Liver (tissue), 8 donors: ENCODE measurements at regions not wholly inside any gene's neighbourhood (a gene's known extent, or its start where the extent isn't known, plus 50 kb on each side); places are given as distances from the start of the nearest gene placed in this dataset.
A peak's percentile ranks its signal among the peaks of the same experiment; 100 is the strongest.

Experiments used
- DNase-seq: peaks from one replicate; pipeline ENCODE4 v3.0.0-alpha.2; 2017; ENCODE audit warnings: low spot score
- H3K27ac ChIP-seq, 2 donors: one replicate each; pipeline ENCODE4 v1.7.0; 2013; ENCODE audit warnings: inconsistent platforms in 2 of 2, low read length in 2 of 2, control low read depth in 1 of 2, low read depth in 1 of 2, mild to moderate bottlenecking in 1 of 2
- H3K27me3 ChIP-seq, 4 donors: one replicate each; pipeline versions ENCODE4 v1.6.1 to v1.7.0; 2013; ENCODE audit warnings: low read length in 3 of 4, inconsistent platforms in 1 of 4, mild to moderate bottlenecking in 1 of 4, moderate library complexity in 1 of 4; ENCODE audit not compliant: control insufficient read depth in 4 of 4, insufficient read depth in 4 of 4
- H3K36me3 ChIP-seq, 4 donors: one replicate each; pipeline versions ENCODE4 v1.6.1 to v1.7.0; 2013; ENCODE audit warnings: low read length in 3 of 4, mild to moderate bottlenecking in 3 of 4, low read depth in 1 of 4, moderate library complexity in 1 of 4; ENCODE audit not compliant: control insufficient read depth in 4 of 4, insufficient read depth in 3 of 4
- H3K4me1 ChIP-seq, 4 donors: one replicate each; pipeline versions ENCODE4 v1.6.1 to v1.7.0; 2013; ENCODE audit warnings: low read length in 3 of 4, mild to moderate bottlenecking in 3 of 4, moderate library complexity in 1 of 4; ENCODE audit not compliant: control insufficient read depth in 4 of 4, insufficient read depth in 4 of 4
- H3K4me3 ChIP-seq, 3 donors: one replicate each; pipeline versions ENCODE4 v1.6.1 to v1.7.0; 2013; ENCODE audit warnings: low read length in 3 of 3, control low read depth in 1 of 3, low read depth in 1 of 3, mild to moderate bottlenecking in 1 of 3
- H3K9ac ChIP-seq, 2 donors: one replicate each; pipeline ENCODE4 v1.7.0; 2013; ENCODE audit warnings: low read length in 2 of 2, mild to moderate bottlenecking in 2 of 2, moderate library complexity in 2 of 2, control low read depth in 1 of 2, low read depth in 1 of 2
- H3K9me3 ChIP-seq, 4 donors: one replicate each; pipeline versions ENCODE4 v1.6.1 to v1.7.0; 2013; ENCODE audit warnings: low read length in 3 of 4; ENCODE audit not compliant: control insufficient read depth in 4 of 4
- FOXA1 ChIP-seq: IDR thresholded peaks from 2 replicates; pipeline ENCODE4 v1.6.1; 2016; ENCODE audit warnings: antibody characterized with exemption
- FOXA2 ChIP-seq: IDR thresholded peaks from 2 replicates; pipeline ENCODE4 v1.6.1; 2016; ENCODE audit warnings: antibody characterized with exemption
- HNF4A ChIP-seq, 2 donors: conservative IDR thresholded peaks; 2 replicates each; pipeline ENCODE4 v1.6.1; 2016; ENCODE audit warnings: antibody characterized with exemption in 2 of 2, mild to moderate bottlenecking in 2 of 2
- HNF4G ChIP-seq: IDR thresholded peaks from 2 replicates; pipeline ENCODE4 v1.6.1; 2016; ENCODE audit warnings: antibody characterized with exemption
- JUND ChIP-seq, 2 donors: IDR thresholded peaks; 2 replicates each; pipeline ENCODE4 v1.6.1; 2016; ENCODE audit warnings: antibody characterized with exemption in 2 of 2
- NR2F2 ChIP-seq: IDR thresholded peaks from 2 replicates; pipeline ENCODE4 v1.6.1; 2016; ENCODE audit warnings: antibody characterized with exemption
- RAD21 ChIP-seq, 2 donors: IDR thresholded peaks; 2 replicates each; pipeline ENCODE4 v1.6.1; 2016; ENCODE audit warnings: antibody characterized with exemption in 2 of 2, mild to moderate bottlenecking in 2 of 2
- RXRA ChIP-seq, 2 donors: IDR thresholded peaks; 2 replicates each; pipeline ENCODE4 v1.6.1; 2017 to 2018; ENCODE audit warnings: antibody characterized with exemption in 2 of 2, mild to moderate bottlenecking in 1 of 2
- SP1 ChIP-seq: IDR thresholded peaks from 2 replicates; pipeline ENCODE4 v1.6.1; 2018; ENCODE audit warnings: antibody characterized with exemption, mild to moderate bottlenecking
- TAF1 ChIP-seq: conservative IDR thresholded peaks from 2 replicates; pipeline ENCODE4 v1.6.1; 2016; ENCODE audit warnings: antibody characterized with exemption, mild to moderate bottlenecking
- YY1 ChIP-seq: IDR thresholded peaks from 2 replicates; pipeline ENCODE4 v1.6.1; 2016; ENCODE audit warnings: antibody characterized with exemption, mild to moderate bottlenecking
- WGBS: extraction: QIAGEN DNeasy Blood & Tissue Kit; methylation state at CpG from one replicate; pipeline ENCODE4 v1.1.7; 2013; 5-methylcytosine and 5-hydroxymethylcytosine counted together
- TF ChIP-seq, protein P1 (sequence below): fragments of 150-350 bp; IDR thresholded peaks from 2 replicates; pipeline ENCODE4 v1.5.1; 2017; ENCODE audit warnings: improper control_type of control experiment, low read depth, low read length; ENCODE audit not compliant: missing input control
- TF ChIP-seq, protein P2 (sequence below): IDR thresholded peaks from 2 replicates; pipeline ENCODE4 v1.6.1; 2016; ENCODE audit warnings: antibody characterized with exemption
- TF ChIP-seq, protein P3 (sequence below): IDR thresholded peaks from 2 replicates; pipeline ENCODE4 v1.6.1; 2016; ENCODE audit warnings: antibody characterized with exemption
- TF ChIP-seq, protein P4 (sequence below): IDR thresholded peaks from 2 replicates; pipeline ENCODE4 v1.6.1; 2016; ENCODE audit warnings: antibody characterized with exemption, mild to moderate bottlenecking
- donor health status: healthy.
- donor health status: healthy.
- donor health status: healthy.
- donor health status: healthy.
- donor health status: healthy.

DNA sequence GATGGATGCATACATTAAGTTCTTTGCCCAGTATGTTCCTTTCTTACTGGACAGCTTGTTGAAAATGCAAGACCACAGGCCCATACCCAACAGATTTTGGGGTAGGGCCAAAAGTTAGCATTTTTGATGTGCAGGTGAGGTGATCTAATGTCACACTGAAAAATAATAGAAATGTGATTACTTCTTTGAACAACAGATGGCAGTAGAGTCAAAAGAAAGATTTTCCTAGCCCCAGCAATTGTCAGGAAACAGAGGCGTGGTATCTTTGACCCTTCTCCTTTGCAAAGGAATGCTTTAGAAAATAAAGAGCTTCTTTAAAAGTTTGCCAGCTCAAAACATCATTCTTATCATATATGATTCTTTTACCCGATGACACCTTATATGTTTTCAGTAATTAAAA, 343.6 kb upstream of the SYT4 start:
- Histone ChIP-seq H3K9me3 (no peaks in the 10 kb centered on the region), H3K4me3 (no peak overlapping the region), H3K27ac (no peak overlapping the region), H3K27me3 (no peaks in the 10 kb centered on the region), H3K4me1 (no peaks in the 10 kb centered on the region), H3K9ac (no peak overlapping the region), H3K36me3 (no peaks in the 10 kb centered on the region)
- TF ChIP-seq HNF4G: no peak
- TF ChIP-seq, protein P1, sequence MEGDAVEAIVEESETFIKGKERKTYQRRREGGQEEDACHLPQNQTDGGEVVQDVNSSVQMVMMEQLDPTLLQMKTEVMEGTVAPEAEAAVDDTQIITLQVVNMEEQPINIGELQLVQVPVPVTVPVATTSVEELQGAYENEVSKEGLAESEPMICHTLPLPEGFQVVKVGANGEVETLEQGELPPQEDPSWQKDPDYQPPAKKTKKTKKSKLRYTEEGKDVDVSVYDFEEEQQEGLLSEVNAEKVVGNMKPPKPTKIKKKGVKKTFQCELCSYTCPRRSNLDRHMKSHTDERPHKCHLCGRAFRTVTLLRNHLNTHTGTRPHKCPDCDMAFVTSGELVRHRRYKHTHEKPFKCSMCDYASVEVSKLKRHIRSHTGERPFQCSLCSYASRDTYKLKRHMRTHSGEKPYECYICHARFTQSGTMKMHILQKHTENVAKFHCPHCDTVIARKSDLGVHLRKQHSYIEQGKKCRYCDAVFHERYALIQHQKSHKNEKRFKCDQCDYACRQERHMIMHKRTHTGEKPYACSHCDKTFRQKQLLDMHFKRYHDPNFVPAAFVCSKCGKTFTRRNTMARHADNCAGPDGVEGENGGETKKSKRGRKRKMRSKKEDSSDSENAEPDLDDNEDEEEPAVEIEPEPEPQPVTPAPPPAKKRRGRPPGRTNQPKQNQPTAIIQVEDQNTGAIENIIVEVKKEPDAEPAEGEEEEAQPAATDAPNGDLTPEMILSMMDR: peak; percentile 45
- TF ChIP-seq RAD21 (IDR thresholded peaks at IDR 0.05): peak; percentile 79 to 83
- no peak for DNase-seq
- 8% methylated on average over 2 of the region's 2 CpGs for WGBS

DNA sequence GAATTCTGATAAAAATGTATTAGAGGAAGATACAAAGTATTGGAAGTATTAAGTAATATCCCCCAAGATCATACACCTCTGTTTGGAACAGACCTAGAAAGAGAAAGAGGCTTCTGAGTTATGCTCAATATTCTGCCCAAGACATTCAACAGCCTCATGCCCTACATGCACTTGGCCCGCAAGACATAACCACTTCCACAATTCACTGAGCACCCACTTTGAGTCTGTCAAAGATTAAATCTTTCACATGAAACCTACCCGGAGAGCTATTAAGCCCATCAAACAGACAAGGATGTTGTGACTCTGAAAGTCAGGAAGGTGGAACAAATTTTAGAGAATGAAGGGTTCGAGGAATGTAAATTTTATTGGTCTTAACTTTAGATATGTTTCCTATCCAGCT, 344.7 kb upstream of the SYT4 start:
- H3K4me1 ChIP-seq: no peaks in the 10 kb centered on the region
- H3K9ac ChIP-seq: no peak overlapping the region
- DNase-seq: no peak
- H3K36me3 ChIP-seq: no peaks in the 10 kb centered on the region
- no peak overlapping the region for H3K27ac ChIP-seq
- no peaks in the 10 kb centered on the region for H3K9me3 ChIP-seq
- 76% methylated on average over 3 of the region's 3 CpGs for WGBS
- no peaks in the 10 kb centered on the region for H3K27me3 ChIP-seq
- no peak overlapping the region for H3K4me3 ChIP-seq
- TF ChIP-seq FOXA2 (no peak), FOXA1 (no peak), HNF4G (no peak), JUND (IDR thresholded peaks at IDR 0.05) (no peak), HNF4A (conservative IDR thresholded peaks at IDR 0.05) (no peak), TAF1 (no peak)
- TF ChIP-seq, protein P2, sequence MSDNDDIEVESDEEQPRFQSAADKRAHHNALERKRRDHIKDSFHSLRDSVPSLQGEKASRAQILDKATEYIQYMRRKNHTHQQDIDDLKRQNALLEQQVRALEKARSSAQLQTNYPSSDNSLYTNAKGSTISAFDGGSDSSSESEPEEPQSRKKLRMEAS: no peak
- TF ChIP-seq, protein P3, sequence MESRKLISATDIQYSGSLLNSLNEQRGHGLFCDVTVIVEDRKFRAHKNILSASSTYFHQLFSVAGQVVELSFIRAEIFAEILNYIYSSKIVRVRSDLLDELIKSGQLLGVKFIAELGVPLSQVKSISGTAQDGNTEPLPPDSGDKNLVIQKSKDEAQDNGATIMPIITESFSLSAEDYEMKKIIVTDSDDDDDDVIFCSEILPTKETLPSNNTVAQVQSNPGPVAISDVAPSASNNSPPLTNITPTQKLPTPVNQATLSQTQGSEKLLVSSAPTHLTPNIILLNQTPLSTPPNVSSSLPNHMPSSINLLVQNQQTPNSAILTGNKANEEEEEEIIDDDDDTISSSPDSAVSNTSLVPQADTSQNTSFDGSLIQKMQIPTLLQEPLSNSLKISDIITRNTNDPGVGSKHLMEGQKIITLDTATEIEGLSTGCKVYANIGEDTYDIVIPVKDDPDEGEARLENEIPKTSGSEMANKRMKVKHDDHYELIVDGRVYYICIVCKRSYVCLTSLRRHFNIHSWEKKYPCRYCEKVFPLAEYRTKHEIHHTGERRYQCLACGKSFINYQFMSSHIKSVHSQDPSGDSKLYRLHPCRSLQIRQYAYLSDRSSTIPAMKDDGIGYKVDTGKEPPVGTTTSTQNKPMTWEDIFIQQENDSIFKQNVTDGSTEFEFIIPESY: no peak

DNA sequence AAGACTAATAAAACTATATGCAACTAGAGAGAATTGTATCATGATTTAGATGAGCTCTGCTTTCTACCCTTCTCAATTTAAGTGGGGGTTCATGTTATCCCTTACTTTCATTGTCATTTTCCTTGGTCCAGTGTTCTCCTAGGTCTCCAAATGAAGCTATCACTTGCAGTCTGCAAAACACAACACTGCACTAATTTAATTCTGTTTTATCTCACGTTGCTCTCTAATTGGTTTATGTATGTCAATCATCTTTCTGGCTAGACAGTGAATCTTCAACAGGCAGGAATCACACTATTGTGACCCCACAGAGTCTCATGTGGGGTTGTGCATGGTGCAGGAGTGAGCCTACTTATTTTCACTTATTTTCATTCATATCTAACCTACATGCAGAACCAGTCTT, 348.3 kb upstream of the SYT4 start:
- no peaks in the 10 kb centered on the region for H3K4me1 ChIP-seq
- H3K9ac ChIP-seq: no peak overlapping the region
- no peak for DNase-seq
- no peak overlapping the region for H3K27ac ChIP-seq
- H3K27me3 ChIP-seq: no peaks in the 10 kb centered on the region
- no peaks in the 10 kb centered on the region for H3K9me3 ChIP-seq
- 31% methylated on average over 1 of the region's 1 CpG for WGBS
- no peak overlapping the region for H3K4me3 ChIP-seq
- H3K36me3 ChIP-seq: no peaks in the 10 kb centered on the region
- TF ChIP-seq TAF1 (no peak), JUND (IDR thresholded peaks at IDR 0.05) (no peak), RAD21 (IDR thresholded peaks at IDR 0.05) (no peak), FOXA1 (no peak), FOXA2 (no peak), SP1 (no peak), RXRA (IDR thresholded peaks at IDR 0.05) (no peak), YY1 (no peak), NR2F2 (no peak)
- TF ChIP-seq, protein P4, sequence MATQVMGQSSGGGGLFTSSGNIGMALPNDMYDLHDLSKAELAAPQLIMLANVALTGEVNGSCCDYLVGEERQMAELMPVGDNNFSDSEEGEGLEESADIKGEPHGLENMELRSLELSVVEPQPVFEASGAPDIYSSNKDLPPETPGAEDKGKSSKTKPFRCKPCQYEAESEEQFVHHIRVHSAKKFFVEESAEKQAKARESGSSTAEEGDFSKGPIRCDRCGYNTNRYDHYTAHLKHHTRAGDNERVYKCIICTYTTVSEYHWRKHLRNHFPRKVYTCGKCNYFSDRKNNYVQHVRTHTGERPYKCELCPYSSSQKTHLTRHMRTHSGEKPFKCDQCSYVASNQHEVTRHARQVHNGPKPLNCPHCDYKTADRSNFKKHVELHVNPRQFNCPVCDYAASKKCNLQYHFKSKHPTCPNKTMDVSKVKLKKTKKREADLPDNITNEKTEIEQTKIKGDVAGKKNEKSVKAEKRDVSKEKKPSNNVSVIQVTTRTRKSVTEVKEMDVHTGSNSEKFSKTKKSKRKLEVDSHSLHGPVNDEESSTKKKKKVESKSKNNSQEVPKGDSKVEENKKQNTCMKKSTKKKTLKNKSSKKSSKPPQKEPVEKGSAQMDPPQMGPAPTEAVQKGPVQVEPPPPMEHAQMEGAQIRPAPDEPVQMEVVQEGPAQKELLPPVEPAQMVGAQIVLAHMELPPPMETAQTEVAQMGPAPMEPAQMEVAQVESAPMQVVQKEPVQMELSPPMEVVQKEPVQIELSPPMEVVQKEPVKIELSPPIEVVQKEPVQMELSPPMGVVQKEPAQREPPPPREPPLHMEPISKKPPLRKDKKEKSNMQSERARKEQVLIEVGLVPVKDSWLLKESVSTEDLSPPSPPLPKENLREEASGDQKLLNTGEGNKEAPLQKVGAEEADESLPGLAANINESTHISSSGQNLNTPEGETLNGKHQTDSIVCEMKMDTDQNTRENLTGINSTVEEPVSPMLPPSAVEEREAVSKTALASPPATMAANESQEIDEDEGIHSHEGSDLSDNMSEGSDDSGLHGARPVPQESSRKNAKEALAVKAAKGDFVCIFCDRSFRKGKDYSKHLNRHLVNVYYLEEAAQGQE: no peak
- TF ChIP-seq, protein P3: no peak
- TF ChIP-seq, protein P2: no peak
- TF ChIP-seq, protein P1: no peak
